ENCODE measurements at regions not wholly inside any gene's neighbourhood (a gene's known extent, or its start where the extent isn't known, plus 50 kb on each side); places are given as distances from the start of the nearest gene placed in this dataset.
"Not testable (repeated sequence)": the region's sequence is repeated elsewhere in the genome, so short reads cannot be mapped to it uniquely, and the experiment has no call there.

DNA sequence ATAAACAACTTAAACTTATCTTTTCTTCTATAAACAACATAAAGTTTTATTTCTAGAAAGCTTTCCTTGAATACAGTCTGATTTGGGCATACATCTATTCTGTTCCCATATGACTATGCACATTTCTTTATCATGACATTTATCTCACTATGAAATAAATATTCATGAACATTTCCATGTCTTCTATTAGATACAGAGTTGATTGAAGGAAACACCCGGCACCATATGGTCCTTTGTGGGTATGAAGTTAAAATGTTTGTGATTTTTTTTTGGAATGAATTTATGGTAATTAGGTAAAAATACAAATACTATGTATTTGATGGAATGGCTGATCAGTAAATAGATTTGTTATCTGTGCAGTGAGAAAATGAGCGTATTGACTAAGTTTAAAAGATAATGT, 1209.8 kb upstream of the ACO1 start:
- no peak for DNase-seq

DNA sequence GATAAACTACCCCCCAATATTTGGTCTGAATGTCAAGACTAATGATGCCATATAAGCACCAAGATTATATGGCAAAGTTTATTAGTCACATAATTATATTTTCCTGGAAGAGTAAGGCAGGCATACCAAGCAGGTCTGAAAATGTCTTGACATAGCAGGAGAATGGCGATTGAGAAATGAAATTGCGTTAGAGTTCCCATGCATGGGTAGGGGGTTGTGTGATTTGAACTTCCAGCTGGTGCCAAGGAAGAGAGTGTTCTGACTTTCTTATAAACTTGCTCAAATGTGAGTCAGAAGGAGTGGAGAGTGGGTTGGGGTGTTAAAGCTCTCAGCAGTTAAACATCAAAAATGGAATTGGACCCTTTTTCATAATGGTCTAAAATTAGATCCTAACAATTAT, 1200.6 kb upstream of the ACO1 start:
- no peak for DNase-seq

DNA sequence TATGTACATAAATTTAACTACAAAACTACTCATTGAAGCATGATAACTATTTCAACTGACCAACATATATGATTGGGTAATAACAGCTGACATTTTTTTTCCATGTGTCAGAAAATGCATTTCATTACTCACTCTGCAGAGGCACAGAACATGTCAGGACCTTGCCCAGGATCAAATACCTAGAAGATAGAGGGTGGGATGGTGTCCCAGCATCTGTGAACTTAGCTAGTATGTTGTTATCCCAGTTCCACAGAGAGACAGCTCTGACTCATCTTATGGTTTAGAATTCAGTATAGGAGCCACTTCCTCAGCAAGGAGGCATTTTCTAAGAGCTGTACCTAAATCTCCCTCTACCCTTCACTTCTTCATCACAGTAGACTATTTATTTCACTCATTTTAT, 1198.6 kb upstream of the ACO1 start:
- DNase-seq, result no peak

DNA sequence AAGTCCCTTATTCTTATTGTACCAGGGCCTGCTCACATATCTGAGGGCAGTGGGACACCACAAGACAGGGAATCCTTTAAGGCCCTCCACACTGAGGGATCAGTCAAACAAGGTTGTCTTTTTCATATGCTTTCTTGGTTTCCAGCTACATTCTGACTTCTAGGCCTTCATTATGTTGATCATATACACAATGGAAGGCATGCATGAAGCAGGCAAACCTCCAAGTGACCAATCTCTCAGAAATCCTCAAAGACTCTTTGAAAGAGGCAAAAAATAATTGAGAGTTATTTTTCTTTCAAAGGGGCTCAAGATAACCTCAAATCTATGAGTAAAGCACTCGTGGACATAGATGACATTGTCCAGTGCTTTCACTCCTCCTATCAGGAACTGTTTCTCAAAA, 1195.9 kb upstream of the ACO1 start:
- DNase-seq, result no peak

DNA sequence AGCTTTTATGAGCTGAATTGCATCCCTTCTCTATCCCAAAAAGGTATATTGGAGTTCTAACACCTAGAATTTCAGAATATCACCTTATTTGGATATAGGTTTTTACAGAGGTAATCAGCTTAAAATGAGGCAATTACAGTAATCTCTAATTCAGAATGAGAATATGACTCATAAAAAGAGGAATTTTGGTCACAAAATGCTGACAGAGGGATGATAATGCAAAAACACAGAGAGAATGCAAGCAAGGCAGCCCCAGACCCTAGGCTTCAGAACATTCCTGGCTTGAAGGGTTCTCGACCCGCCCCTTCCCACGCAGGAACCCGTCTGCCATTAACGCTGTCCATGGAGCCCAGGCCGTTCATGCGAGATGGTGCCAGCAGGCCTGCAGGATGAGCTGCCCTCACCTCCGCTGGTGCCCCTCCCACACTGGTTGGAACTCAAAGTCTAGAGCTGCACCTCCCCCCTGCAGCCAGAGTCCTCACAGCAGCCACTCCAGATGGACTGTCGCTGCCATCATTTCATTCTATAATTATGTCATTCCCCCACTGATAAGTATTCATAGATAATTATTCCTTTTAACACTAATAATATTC, 1173.4 kb upstream of the ACO1 start:
- no peak for DNase-seq

DNA sequence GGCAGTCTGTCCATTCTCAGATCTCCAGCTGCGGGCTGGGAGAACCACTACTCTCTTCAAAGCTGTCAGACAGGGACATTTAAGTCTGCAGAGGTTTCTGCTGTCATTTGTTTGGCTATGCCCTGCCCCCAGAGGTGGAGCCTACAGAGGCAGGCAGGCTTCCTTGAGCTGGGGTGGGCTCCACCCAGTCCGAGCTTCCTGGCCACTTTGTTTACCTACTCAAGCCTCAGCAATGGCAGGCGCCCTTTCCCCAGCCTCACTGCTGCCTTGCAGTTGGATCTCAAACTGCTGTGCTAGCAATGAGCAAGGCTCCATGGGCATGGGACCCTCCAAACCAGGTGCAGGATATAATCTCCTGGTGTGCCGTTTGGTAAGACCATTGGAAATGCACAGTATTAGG, 1154.5 kb upstream of the ACO1 start:
- not testable (repeated sequence) for DNase-seq

DNA sequence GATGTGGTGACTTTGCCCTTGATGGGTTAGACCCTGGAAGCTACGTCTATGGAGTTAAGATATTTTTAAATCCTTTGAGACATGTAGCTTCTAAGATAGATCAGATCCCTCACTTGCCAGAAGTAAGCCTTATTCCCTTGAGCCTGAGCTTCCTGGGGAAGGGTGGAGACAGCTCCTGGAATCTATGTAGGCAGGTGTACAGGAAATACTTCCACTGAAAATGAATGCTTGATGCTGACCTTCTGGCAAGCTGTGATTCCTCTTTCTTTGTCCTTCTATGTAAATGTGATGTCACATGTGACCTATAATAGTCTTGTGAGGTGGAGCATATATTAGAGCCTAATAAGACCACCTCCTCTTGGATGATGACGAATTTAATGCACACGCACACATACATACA, 1152.0 kb upstream of the ACO1 start:
- no peak for DNase-seq

DNA sequence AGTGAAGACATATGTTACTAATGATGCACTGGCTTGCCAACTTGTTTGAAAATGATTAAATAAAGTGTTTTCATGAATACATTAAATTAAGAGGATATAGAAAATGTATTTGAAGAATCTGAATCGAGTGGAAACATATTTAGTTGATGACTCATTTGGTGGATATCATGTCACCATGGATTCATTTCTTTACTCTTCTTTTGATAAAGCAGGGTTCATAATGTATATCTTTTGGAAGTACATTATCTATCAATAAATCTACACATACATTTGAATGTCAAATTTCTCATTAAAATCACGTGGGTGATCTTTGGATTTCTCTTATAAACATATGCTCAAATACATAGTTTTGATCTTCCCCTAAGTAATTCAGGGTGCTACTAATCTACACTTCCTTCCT, 1148.1 kb upstream of the ACO1 start:
- DNase-seq, result no peak

DNA sequence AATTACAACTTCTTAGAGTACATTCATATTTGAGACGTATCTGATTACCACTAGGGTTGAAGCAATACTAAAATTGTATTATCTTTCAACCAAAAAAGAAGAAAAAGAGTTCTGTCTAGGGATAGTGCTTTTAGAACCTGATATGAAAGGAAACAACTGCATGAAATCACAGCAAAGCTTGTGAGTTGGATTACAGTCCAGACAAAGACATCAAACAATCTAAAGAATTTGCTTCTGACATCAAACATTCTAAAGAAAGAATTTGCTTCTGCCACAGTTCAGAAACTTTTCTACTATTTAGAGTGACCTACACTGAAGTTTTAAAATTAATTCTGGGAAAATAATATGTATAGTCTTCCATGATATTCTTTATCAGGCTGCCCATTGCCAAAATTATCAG, 1141.1 kb upstream of the ACO1 start:
- no peak for DNase-seq

DNA sequence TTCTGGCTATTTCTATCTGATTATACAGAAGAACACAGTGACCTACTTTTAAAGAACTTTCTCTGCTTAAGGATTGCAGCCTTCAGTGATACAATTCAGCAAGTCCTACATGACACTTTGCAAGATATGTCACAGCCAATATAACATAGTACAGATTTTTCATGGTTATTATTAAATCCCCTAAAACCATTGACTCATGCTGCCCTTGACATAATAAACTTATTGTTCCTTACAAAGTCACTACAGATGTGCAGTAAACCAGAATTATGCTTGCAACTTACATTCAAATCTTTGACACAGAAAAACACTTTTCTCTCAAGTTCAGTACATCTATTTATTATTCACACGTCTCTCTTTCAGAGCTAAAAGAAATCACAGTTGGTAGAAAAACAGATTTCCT, 1136.3 kb upstream of the ACO1 start:
- no peak for DNase-seq

DNA sequence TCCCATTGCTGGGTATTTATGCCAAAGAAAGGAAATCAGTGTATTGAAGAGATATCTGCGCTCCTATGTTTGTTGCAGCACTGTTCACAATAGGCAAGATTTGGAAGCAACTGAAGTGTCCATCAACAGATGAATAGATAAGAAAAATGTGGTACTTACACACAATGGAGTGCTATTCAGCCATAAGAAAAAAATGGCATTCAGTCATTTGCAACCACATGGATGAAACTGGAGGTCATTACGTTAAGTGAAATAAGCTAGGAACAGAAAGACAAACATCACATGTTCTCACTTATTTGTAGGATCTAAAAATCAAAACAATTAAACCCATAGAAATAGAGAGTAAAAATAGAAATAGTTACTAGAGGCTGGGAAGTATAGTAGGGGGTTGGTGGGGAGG, 1133.1 kb upstream of the ACO1 start:
- no peak for DNase-seq

DNA sequence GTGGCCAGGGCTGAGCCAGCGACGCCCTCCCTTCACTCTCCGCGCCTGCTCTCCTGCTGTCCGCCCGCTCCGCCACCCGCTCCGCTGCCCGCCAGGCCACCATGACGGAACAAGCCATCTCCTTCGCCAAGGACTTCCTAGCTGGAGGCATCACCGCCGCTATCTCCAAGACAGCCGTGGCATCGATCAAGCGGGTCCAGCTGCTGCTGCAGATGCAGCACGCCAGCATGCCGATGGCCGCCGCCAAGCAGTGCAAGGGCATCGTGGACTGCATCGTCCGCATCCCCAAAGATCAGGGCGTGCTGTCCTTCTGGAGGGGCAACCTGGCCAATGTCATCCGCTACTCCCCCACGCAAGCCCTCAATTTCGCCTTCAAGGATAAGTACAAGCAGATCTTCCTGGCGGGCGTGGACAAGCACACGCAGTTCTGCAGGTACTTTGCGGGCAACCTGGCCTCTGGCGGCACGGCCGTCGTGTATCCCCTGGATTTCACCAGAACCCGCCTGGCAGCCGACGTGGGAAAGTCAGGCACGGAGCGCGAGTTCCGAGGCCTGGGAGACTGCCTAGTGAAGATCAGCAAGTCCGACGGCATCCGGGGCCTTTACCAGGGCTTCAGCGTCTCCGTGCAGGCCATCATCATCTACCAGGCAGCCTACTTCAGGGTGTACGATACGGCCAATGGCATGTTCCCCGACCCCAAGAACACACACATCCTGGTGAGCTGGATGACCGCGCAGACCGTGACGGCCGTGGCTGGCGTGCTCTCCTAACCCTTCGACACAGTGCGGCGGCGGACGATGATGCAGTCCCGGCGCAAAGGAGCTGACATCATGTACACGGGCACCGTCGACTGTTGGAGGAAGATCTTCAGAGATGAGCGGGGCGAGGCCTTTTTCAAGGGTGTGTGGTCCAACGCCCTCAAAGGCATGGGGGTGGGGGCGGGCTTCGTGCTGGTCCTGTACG, 1130.4 kb upstream of the ACO1 start:
- DNase-seq, result no peak

DNA sequence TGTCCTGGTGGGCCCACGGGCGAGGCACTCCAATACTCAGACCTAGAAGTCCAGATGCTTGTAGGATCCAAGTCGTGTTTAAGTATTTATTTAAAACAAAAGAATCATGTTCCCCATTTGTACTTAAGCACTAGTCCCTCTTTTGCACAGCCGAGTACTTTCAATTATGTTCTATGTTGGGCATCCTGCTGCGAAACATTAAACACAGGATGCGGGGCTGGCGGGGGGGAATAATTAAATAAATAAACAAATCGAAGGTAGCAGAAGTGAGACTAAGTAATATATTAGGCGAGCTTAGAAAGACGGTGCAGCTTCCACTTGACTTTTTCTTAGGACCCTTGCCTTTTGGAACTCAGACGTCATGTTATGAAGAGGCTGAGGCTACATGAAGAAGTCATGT, 1129.2 kb upstream of the ACO1 start:
- DNase-seq, result no peak

DNA sequence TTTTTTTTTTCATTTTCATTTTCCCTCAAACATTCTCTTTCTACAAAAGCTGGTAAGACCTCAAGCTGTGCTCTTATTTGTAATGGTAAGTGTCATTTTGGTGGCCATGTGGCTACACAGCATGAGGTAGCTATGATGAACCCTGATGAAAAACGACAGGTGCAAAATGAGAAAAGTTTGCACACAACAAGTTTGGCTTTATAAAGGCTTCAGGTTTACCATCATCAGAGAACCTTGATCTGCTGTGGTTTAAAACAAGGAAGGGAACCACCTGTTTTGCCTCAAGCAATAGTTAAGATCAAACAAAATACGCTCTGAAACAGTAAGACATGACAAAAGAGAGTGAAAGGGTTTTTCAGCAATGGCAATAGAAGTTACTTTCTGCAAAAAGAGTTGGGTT, 1124.6 kb upstream of the ACO1 start:
- DNase-seq, result no peak

DNA sequence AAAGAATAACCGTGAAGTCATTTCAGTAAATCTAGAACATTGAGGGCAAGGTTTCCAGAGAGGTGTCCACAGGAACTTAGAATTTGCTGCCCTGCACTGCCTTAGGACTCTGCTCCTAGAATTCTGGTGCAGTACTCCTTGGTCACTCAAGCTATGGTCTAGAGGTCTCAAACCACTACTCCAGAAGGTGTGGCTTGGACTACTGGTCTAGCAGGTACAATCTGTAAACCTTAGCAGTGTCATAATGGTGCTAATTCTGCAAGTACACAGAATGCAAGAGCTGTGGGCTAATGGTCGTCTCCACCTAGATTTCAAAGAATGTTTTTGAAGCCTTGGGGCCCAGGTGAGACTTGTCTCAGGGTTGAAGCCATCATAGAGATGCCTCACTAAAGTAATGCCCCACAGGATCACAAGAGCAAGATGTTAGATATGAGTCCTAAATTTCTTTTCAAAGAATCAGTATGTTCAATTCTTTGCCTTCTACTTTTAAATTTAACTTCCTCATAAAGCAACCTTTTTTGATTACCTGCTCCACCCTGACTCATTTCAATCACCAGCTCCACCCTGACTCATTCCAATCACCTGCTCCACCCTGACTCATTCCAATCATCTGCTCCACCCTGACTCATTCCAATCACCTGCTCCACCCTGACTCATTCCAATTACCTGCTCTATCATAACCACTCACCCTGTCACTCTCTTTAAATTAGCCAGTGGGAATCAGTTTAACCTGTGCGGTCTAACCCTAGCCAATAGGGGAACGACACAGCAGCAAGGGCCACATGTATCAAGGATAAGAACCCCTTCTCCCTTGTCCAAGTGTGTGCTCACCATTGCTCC, 1111.8 kb upstream of the ACO1 start:
- DNase-seq, result no peak

DNA sequence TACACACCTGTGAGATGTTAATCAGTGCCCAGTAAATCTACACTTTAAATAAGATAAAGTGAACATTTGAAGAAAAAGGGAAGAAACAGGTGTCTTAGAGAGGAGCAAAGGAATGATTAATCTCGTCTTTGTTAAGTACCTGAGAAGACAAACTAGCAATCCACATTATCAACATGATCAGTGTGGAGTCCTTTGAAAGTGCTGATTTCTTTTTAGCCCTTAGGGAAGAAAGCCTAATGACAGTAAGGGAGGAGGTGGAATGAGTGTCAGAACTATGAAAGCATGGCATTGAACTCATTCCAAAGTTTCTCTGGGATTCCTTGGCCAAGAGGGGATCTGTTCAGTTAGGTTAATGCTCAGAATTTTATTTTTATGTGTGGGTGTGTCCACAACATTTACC, 1109.0 kb upstream of the ACO1 start:
- no peak for DNase-seq

DNA sequence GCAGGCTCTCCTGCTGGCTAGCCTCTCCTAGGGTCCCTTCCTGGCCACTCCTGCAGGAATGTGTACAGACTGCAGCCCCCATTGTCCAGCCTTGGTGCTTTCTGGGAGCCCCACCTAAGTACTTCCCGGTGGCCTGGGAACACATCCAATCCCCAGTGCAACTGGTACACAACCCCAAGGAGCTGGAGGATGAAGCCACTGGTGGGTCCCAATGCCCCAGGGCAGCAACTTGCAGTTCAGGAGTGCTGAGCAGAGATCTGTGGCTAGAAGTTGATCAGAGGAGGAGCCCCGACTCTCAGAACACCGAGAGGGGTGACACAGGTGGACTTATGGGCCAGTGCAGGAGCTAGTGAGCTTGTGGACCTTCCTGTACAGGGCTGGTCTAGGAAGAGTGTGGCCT, 1093.7 kb upstream of the ACO1 start:
- DNase-seq, result no peak

DNA sequence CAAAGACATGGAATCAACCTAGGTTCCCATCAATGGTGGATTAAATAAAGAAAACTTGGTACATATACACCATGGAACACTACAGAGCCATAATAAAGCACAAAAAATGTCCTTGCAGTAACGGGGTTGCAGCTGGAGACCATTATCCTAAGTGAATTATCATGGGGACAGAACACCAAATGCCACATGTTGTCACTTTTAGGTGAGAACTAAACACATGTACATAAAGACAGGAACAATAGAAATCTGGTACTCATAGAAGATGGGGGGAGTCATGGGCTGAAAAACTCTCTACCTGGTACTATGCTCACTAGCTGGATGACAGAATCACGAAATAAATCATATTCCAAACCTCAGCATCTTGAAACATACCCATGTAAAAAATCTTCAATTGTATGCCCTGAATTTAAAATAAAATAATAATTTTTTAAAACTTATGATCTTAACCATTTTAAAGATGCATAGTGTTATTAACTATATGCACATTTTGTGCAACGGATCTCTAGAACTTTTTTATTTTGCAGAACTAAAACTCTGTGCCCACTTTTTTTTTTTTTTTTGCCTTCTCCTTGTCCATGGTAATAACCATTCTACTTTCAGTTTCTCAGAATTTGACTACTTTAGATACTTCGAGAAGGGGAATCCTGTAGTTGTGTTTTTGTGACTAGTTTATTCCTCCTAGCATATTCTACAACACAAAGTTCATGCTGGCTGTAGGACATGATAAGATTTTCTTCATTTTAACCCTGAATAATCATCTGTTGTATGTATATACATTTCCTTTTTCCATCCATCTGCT, 1081.6 kb upstream of the ACO1 start:
- DNase-seq, result no peak

DNA sequence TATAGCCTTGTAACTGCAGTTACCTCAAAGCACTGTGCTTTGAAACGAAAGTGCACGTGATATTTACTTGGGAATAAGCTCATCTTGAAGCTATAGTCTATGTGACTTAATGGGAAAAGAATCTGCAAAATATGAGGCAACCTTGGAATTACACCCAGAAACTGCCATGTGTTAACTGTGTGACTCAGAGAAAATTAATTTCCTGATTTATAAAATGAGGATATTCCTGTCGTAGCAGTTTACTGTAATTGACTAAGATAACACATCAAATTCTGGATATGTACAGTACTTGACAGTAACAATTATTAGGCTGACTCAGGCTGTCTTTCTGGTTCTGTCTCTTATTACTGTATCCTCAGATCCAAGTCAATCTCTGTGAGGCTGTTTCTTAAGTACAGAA, 1079.9 kb upstream of the ACO1 start:
- no peak for DNase-seq

DNA sequence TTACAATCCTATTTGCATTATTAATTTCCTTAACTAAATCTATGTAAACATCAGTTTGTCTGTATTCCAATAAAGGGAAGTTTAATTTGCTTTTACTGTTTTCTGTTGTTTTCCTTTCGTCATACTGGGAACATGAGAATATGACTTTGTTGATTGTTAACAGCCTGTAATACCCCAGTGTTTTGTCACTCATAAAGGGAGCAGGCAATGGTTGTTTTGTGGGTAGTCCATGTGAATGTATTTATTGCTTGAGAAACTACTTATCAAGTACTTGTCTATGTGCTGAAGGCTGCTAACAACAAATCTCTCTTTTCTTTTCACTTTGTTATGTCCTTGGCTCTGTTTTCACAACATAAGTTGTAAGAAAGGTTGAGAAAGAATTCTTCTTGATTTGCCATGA, 1070.2 kb upstream of the ACO1 start:
- no peak for DNase-seq

DNA sequence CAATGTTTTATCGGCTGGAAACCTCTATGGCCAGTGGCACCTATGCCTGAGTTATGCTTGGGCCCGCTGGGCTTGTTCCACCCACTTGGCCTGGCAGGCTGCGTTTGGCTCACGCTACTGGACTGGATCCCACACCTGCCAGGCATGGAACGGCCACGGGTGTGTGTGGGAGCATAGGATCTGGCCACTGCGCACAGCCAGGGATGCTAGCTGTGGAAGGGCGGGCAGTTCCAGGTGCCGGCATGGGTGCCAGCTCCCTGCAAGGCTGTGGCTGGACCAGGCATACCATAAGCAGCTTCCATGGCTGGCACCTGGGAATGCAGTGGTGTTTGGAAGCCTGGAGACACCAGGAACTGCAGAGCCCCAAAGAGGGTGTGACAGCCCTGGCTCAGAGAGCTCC, 1063.9 kb upstream of the ACO1 start:
- DNase-seq, result no peak

DNA sequence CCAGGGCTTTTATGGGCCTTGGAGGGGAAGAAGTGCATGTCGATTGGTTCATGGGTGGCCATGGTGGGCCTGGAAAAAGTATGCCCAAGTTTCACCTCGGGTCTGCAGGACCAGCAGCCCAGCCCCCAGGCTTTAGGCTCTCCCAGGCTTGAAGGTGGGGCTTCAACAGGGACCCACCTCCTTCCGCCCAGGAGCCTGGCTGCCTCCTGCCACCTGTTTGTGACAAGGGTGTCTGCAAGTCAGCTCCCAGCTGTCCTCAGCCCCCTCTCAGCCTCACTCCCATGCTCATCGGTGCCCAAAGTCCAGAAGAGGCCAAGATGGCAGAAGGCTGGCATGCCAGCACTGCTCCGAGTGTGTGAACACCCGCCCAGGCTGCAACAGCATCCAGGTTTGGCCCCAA, 1063.2 kb upstream of the ACO1 start:
- DNase-seq, result no peak

DNA sequence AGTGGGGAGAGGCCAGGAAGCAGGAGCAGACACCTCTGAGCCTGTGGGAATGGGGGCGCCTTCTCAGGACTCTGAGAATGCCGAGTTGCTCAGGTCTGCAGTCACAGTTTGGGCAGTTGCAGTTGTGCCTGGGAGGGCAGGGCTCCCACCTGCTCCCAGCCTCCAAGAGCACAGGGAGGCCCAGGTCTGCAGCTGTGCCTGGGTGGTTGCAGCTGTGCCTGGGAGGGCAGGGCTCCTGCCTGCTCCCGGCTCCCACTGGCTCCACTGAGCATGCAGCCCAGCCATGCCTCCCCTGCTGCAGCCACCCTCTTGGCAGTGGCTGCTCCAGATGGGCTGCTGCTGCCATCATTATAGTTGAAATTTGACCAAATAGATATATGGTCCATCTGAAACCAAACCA, 1062.8 kb upstream of the ACO1 start:
- DNase-seq, result no peak
